NCI-H345 treated with DMSO at 0.1 percent for 48 hours (cell line): ENCODE measurements at regions not wholly inside any gene's neighbourhood (a gene's known extent, or its start where the extent isn't known, plus 50 kb on each side); places are given as distances from the start of the nearest gene placed in this dataset.

Experiments
- DNase-seq: peaks from one replicate; lab custom pipeline; 2025; ENCODE audit not compliant: unreplicated experiment; lab: John Stamatoyannopoulos, UW

- no peak for DNase-seq
These were observed 122.1 kb upstream of the KAZN start for GRCh38 chr1:14476170-14476955.

GRCh38 chr1:14478120-14478519 lies 120.4 kb upstream of the KAZN start:
- DNase-seq, result no peak

- no peak for DNase-seq
These were observed 118.6 kb upstream of the KAZN start for GRCh38 chr1:14479865-14480264.

GRCh38 chr1:14482784-14483450 lies 115.6 kb upstream of the KAZN start:
- DNase-seq, result no peak

GRCh38 chr1:14485285-14485684 lies 113.2 kb upstream of the KAZN start:
- no peak for DNase-seq

- no peak for DNase-seq
These were observed 111.9 kb upstream of the KAZN start for GRCh38 chr1:14486401-14487201.

- DNase-seq, result no peak
These were observed 110.8 kb upstream of the KAZN start for GRCh38 chr1:14487671-14488070.

- DNase-seq, result no peak
These were observed 103.6 kb upstream of the KAZN start for GRCh38 chr1:14494911-14495310.

GRCh38 chr1:14495381-14495780 lies 103.1 kb upstream of the KAZN start:
- DNase-seq, result no peak

GRCh38 chr1:14495996-14496395 lies 102.5 kb upstream of the KAZN start:
- no peak for DNase-seq

GRCh38 chr1:14498839-14499238 lies 99.6 kb upstream of the KAZN start:
- DNase-seq, result no peak

GRCh38 chr1:14499312-14500040 lies 99.0 kb upstream of the KAZN start:
- no peak for DNase-seq

GRCh38 chr1:14500041-14500440 lies 98.4 kb upstream of the KAZN start:
- no peak for DNase-seq

GRCh38 chr1:14500912-14501311 lies 97.6 kb upstream of the KAZN start:
- DNase-seq, result no peak

- DNase-seq, result no peak
These were observed 94.0 kb upstream of the KAZN start for GRCh38 chr1:14504517-14504916.

GRCh38 chr1:14506471-14507255 lies 91.8 kb upstream of the KAZN start:
- no peak for DNase-seq

GRCh38 chr1:14507262-14507661 lies 91.2 kb upstream of the KAZN start:
- no peak for DNase-seq

- DNase-seq, result no peak
These were observed 89.9 kb upstream of the KAZN start for GRCh38 chr1:14508613-14509012.

GRCh38 chr1:14511166-14511680 lies 87.3 kb upstream of the KAZN start:
- no peak for DNase-seq
